NCI-H1694 treated with DMSO at 0.1 percent for 48 hours (cell line): ENCODE measurements at regions not wholly inside any gene's neighbourhood (a gene's known extent, or its start where the extent isn't known, plus 50 kb on each side); places are given as distances from the start of the nearest gene placed in this dataset.
"Not testable (repeated sequence)": the region's sequence is repeated elsewhere in the genome, so short reads cannot be mapped to it uniquely, and the experiment has no call there.

Experiments
- DNase-seq: peaks from one replicate; lab custom pipeline; 2025; lab: John Stamatoyannopoulos, UW

DNA sequence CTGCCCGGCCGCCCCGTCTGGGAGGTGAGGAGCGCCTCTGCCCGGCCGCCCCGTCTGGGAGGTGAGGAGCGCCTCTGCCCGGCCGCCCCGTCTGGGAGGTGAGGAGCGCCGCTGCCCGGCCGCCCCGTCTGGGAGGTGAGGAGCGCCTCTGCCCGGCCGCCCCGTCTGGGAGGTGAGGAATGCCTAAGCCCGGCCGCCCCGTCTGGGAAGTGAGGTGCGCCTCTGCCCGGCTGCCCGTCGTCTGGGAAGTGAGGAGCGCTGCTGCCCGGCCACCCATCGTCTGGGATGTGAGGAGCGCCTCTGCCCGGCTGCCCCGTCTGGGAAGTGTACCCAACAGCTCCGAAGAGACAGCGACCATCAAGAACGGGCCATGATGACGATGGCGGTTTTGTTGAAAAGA is 136.6 kb upstream of the PROKR2 start:
- DNase-seq = not testable (repeated sequence)

DNA sequence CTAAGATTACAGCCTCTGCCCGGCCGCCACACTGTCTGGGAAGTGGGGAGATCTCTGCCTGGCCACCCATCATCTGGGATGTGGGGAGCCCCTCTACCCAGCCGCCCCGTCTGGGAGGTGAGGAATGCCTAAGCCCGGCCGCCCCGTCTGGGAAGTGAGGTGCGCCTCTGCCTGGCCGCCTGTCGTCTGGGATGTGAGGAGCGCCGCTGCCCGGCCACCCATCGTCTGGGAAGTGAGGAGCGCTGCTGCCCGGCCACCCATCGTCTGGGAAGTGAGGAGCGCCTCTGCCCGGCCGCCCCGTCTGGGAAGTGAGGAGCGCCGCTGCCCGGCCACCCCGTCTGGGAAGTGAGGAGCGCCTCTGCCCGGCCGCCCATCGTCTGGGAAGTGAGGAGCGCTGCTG is 135.9 kb upstream of the PROKR2 start:
- DNase-seq = not testable (repeated sequence)

DNA sequence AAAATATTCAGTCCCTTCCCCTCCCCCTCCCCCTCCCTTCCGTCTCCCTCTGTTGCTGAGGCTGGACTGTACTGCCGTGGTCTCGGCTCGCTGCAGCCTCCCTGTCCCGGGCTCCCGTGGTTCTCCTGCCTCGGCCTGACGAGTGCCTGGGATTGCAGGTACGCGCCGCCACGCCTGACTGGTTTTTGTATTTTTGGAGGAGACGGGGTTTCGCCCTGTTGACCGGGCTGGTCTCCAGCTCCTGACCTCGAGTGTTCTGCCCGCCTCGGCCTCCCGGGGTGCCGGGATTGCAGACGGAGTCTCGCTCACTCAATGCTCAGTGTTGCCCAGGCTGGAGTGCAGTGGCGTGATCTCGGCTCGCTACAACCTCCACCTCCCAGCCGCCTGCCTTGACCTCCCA is 135.5 kb upstream of the PROKR2 start:
- DNase-seq = not testable (repeated sequence)

DNA sequence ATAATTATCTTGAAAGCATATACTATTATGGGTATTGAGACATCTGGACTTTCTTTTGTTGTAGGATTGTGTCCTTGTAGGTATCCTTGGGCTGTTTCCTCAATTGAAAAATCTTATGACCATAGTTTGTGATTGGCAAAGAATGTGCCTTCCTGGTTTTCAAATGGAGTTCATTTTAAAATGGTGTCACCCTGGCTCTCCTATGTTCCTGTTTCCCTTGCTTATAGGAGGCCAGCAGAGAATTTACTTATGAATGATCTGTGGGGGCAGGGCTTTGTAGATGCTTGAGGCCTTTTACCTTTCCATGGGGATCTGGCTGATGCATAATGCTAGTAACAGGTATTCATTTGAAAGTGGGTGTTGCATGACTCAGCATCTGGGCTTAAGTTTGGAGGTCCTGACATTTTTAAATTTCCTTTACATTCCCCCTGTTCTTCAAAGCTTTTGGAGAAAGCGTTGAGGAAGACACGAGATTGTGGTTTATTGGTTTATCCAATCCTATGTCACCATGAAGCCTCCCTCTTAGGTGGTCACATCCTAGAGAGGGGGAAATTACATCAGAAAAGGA is 135.0 kb upstream of the PROKR2 start:
- DNase-seq = no peak

DNA sequence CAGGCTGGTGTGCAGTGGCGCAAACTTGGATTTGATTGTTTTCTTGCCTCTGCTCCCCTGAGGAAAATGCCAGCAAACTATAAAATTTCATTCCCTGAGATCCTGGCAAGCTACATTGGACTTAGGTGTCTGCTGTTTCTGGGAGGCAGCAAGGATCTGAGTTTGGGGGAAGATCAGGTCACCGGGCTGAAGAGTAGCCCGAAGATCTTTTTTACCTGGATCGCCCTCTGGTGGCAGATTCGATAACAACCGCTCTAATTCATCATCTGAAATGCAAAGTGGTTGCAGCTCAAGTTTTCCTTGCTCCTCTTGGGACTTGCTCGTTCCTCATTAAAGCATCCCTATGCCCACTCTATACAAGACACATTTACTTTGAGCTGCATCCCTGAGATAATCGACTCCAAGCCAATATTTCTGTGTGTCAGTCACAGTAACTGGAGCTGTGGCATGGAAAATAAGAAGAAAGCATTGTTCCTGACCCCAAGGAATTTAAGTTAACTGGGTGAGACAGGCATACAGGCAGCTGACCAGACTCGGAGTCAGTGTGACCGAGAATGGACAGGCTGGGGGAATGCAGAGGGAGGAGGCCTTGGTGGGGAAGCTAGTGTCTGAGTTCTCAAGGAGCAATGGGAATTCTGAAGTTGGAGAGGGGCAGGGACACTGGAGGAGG is 131.8 kb upstream of the PROKR2 start:
- DNase-seq = peak; percentile 42

DNA sequence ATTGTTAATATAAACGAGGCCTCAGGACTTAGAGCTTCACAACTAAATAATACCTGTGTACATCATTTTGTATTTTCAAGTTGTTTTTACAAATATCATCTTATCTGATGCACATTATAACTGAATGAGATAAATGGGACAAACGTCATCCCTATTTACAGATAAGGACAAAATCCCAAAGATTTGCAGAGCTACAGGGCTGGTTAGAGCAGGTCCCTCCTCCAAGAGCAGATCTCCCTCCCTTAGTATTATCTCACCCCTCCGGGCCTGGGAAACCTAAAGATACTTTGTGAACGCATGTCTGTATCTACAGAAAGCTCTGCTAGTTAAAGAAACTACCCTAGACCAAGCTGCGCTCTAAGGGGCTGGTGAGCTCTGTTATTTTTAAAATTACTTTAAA is 130.4 kb upstream of the PROKR2 start:
- DNase-seq = no peak

DNA sequence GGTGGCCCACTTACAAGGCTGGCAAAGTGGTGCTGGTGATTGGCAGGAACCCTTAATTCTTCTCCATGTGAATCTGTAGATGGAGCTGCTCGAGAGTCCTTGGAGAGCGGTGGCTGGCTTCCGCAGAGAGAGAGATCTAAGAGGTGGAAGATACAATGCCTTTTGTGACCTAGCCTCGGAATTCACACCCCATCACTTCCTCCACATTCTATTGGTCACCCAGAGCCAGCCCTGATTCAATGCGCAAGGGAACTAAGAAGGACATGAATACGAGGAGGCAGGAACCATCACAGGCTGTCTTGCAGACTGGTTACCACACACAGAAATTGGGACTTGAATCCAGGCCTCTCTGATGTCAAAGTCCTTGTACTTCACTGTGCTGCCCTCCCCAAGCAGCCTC is 128.9 kb upstream of the PROKR2 start:
- DNase-seq = no peak

DNA sequence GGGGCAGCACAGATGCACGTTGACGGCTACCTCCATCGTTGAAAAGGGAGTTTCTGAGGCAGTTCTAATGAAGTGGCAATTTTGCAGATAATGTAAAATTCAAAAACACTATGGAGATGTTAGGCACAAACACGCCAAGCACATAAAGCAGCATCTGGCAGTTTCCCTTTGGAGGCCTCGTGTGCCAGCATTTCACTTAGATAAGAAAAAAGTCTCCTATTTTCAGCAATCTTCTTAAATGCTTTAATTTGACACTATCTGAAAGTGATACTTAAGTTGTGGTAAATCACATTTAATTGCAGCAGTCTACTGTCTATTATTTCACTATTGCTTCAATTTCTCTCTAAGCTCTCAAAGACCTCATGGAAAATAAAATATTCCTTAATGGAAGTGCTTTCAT is 125.3 kb upstream of the PROKR2 start:
- peak; percentile 22 for DNase-seq

DNA sequence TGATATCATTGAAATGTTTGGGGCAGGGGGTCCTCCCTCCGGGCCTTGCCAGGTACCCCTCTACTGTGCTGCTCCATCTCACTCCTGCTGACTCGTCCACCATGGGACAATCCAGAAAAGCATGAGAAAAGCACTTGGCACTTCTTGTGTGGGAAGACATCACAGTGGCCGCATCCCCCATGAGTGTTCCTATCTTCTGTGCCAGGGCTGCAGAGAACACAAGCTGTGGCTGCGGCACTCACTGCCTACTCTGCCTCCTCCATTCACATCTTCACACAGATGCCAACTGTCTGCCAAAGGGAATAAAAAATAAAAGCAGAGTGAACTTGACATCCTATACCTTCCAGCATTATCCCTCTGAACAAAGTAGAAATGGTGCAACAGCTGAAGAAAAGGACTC is 117.4 kb upstream of the PROKR2 start:
- DNase-seq = no peak

DNA sequence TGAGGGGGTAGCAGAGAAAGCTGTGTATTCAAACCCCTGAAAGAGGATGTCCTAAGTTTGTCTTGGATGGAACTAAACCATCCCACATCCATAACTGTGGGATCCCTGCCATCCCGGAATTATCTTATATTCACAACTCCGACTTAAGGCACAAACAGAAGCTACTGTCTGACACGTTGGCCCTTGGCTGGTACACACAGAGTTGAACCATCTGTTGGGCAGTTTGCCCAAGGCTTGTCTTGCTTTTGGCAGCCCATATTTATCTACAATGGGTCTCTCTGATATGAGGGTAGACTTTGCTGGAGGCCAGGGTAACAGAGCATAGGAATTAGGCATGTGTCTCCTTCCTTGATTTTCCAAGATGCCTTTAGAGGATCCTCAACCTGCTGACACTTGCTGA is 116.6 kb upstream of the PROKR2 start:
- DNase-seq = peak; percentile 45

DNA sequence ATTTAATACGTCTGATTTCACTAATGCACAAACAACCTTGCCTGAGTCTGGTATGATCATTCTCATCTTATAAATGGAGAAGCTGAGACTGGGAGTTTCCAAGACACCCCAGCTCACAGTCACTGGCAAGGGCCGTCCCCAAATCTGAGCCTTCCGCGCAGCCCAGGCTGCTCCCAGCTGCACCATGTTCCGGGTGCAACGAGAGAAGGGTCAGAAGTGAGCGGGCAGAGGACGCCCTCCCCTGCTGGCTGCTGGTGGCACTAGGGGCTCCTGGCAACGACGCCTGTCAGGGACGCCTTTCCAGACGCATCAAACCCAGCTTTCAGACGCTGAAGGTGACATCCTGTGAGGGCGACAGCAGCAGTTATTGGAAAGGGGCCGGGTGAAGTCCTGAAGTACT is 115.3 kb upstream of the PROKR2 start:
- no peak for DNase-seq

DNA sequence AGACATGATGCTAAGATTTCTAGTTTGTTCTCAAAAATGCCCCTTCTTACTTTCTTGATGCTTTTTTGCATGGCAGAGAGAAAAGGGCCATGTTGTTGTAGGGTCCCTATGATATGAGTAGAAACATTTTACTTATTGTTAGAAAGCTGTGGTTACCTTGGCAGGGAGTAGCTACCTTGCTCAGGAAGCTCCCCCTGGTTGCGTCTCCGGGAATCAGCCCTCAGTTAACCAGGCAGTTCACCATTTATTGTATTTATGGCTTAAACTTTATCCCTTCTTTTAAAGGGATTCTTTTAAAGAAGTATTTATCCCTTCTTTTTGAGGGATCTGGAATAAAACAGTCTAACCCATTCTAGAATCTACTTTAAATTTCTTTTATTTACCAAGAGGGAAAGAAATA is 113.9 kb upstream of the PROKR2 start:
- no peak for DNase-seq

DNA sequence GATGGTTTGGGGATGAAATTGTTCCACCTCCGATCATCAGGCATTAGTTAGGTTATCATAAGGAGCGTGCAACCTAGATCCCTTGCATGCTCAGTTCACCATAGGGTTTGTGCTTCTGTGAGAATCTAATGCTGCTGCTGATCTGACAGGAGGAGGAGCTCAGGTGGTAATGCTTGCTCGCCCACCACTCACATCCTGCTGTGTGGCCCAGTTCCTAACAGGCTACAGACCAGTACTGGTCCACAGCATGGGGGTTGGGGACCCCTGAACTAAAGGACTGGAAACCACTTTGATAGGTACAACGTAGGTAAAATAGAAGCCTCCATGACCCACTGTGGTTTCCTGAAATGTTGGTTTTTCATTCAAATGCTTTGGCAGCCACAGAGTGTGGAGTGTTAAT is 109.3 kb upstream of the PROKR2 start:
- DNase-seq = no peak

DNA sequence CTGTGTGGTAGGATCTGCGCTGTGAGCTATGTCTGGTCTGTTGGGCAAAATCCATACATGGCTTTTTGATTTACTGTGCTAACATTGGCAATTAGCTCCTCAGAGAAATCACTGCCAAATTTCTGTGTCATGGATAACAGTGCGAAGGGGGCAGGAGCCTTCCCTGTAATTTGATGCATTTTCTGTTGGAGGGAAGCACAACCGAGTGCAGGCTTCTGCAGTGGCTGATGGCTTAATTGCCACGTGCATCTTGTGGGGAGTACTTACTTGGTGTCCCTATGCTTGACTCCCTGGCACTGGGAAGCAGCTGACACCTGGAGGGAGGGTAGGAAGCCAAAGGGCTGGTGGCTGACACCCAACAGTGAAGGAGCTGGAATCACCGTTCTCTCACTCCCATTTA is 99.3 kb upstream of the PROKR2 start:
- DNase-seq = no peak

DNA sequence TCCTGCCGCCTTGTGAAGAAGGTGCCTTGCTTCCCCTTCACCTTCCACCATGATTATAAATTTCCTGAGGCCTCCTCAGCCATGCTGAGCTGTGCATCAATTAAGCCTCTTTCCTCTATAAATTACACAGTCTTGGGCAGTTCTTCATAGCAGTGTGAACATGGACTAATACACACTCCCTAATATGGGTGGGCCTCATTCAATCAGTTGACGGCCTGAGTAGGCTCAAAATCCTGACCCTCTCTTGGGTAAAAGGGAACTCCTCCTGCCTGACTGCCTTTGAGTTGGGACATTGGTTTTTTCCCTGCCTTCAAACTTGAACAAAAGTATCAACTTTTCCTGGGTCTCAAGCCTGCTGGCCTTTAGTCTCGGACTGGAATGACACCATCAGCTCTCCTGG is 96.6 kb upstream of the PROKR2 start:
- DNase-seq = no peak

DNA sequence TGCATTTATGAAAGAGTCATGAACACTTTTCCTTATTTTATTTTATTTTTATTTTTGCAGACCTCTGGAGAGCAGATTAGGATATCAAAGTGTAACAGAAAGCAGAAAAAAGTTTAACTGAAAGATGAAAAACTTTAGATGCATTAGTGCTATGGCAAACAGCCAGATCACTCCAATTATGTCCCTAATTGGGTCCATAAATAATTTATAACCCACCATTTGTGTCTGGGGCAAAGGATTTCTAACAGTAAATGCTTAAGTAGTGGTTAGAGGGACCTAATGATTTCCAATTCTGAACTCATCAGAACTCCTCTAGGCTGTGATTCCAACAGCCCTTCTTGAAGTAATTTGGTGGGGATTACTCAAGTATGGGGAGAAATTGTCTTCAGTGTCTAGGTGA is 93.7 kb upstream of the PROKR2 start:
- no peak for DNase-seq

DNA sequence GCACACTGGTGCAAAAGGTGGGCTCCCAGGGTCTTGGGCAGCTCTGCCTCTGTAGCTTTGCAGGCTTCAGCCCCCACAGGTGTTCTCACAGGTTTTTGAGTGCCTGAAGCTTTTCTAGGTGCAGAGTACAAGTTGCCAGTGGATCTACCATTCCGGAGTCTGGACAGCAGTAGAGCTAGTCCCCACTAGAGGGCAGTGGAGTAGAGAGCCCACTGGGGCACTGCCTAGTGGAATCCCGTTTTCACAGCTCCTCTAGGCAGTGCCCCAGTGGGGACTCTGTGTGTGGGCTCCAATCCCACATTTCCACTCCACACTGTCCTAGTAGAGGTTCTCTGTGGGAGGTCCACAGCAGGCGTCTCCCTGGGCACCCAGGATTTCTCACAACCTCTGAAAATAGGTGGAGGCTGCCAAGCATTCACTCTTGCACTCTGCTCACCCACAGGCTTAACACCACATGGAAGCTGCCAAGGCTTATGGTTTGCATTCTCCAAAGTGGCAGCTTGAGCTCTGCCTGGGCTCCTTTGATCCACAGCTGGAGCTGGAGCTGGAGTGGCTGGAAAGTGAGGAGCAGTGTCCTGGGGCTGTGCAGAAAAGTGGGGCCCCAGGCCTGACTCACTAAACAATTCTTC is 86.3 kb upstream of the PROKR2 start:
- peak; percentile 18 for DNase-seq

DNA sequence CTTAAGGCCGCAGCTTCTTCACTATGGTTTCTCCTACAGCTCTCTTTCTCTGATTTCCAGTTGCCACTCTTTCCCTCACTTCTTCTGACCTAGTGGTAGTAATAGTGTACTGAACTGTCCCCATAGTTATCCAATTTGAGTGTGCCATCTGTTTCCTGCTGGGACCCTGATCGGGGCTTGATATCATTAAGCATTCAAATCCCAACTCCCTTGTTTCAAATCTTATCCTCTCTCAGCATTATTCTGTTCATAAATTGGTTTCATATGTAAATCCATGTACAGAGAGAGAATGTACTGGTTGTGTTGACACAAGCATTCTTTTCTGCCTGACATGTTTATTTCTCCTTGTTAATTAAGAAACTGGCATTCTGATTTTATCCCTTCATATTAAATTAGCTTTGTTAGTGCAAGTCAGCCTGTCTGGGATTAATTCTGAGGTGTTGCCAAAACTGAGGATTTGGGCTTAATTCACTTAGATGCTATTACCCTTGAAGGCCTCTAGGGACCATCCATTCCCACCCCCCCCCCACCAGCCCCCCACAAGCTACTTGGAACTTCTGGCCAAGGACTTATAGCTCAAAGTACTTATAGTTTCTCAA is 84.6 kb upstream of the PROKR2 start:
- no peak for DNase-seq

DNA sequence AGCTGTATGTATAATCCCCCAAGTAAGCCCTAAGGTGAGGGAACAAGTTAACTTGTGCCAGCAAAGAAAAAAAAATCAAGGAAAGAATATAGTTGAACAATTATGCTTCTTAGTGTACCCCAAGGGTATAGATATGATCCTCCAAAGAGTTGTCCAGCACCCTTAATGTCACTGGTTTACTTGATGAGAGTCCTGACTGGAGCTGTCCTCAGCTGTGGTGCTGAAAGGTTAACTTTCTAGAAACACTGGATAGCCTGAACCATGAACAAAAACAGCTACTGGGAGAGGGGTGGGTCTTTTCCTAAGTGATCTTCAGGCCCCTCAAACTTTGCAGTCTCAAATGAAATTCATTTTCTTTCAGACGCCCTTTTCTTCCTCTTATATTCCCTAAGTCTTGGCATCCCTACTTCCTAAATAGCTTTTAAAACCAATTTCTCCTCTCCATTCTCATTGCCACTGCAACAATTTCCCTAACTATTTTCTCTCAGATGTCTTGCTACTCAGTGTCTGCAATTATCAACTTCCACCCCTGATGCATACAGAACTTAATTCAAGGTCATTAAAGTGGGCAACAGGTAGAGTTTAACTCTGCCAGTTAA is 83.5 kb upstream of the PROKR2 start:
- no peak for DNase-seq

DNA sequence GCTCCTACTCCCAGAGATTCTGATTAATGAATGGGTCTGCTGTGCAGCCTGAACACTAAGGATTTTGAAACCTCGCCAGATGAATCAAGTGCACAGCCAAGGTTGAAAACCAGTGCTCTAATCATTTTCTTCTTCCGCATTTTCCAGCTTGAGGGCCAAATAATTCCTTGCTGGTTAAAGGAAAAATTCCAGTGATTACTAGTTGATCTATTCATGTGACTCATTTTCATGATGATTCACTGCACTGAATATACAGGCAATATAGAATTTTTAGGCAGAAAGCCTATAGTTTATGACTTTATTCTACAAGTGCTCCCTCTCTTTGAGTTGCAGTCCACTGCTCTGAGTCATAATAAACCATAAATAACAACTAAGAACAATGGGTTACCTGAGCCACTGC is 80.6 kb upstream of the PROKR2 start:
- DNase-seq = no peak

DNA sequence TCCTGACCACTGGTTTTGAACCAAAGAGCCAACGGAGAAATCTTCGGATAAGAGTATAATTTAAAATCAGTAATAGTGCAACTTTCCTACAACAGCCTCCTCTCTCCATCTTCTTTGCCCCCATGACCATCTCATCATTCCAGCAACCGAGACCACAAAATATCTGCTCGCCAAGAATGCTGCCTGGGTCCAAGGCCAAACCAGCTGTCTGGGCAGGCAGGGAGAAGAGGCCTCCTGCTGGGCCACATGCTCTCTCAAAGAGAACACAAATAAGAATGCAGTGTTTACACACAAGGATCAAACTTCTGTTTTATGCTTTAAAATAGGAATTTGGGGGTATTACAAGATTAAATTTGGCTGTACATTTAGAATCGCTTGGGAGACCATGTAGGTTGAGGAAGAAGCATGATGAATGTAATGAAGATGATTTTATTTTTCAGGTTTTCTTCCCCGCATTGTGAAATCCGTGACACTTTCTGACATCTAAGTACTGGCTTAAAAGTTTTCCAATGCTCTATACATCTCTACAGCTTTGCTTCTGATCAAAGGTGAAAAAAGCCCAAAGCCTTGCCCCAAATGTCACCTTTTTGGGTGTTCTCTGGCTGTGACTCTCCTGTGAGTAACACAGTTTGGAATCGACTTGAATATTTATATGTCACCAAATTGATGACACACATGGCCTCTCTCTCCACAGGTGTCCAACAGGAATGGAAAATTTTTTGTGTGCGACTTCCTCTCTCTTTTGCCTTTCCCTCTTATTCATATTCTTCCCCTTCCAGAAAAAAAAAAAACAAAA is 79.4 kb upstream of the PROKR2 start:
- DNase-seq = no peak

DNA sequence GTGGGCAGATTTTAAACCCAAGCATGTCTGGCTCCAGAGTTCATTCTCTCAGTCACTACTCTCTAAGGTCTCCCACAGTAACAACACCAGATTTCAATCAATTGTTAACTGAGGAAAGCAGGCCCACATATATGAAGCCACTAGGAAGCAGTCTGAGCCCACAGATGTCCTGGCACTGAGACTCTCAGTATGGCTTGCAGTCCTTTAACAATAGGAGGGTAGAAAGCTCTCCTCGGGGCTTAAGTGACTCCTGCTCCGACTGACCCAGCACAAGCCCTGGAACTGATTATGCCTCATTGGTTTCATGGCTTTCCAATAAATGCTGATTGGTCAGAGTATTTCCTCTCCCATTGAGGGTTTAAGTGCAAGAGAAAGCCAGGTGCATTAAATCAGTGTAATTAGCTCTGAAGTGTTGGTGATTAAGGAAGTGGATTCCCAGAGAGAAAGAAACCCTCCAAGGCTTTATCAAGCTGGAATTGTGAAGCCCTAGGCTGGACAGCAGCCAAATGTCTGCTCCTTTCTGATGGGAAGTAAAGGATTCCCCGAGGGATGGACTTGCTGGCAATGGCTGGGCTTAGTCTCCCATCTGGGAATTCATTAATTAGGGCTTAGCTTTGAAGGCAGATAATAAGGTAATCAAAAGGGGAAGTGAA is 76.6 kb upstream of the PROKR2 start:
- peak; percentile 61 for DNase-seq
